DOHH2 (cell line): ENCODE measurements at regions not wholly inside any gene's neighbourhood (a gene's known extent, or its start where the extent isn't known, plus 50 kb on each side); places are given as distances from the start of the nearest gene placed in this dataset.

ENCODE experiments used
- H3F3A ChIP-seq: fragments of 200-600 bp; sonication (generic), shearing (Covaris generic); 2 replicates; pipeline ENCODE4 v1.6.0; 2016; ENCODE audit warnings: antibody characterized with exemption, mild to moderate bottlenecking; ENCODE audit not compliant: control insufficient read depth, insufficient read depth
- H3K27ac ChIP-seq: fragments of 200-600 bp; sonication (generic); 2 replicates; pipeline ENCODE4 v1.5.1; 2014; ENCODE audit warnings: low read depth, mild to moderate bottlenecking, low read length, moderate library complexity
- H3K27me3 ChIP-seq: fragments of 200-600 bp; sonication (generic); 2 replicates; pipeline ENCODE4 v1.6.1; 2014; ENCODE audit warnings: mild to moderate bottlenecking, low read length, mixed read lengths; ENCODE audit not compliant: control insufficient read depth
- H3K36me3 ChIP-seq: fragments of 200-600 bp; sonication (generic); 2 replicates; pipeline ENCODE4 v1.6.1; 2014; ENCODE audit warnings: mild to moderate bottlenecking, low read length, moderate library complexity, mixed read lengths; ENCODE audit not compliant: control insufficient read depth
- H3K4me1 ChIP-seq: fragments of 200-600 bp; sonication (generic); 2 replicates; pipeline ENCODE4 v1.6.1; 2014; ENCODE audit warnings: mild to moderate bottlenecking, low read length, mixed read lengths; ENCODE audit not compliant: control insufficient read depth
- H3K4me2 ChIP-seq: fragments of 200-600 bp; sonication (generic); 2 replicates; pipeline ENCODE4 v1.6.0; 2014; ENCODE audit warnings: mild to moderate bottlenecking, low read length, moderate library complexity
- H3K4me3 ChIP-seq: fragments of 200-600 bp; sonication (generic); 2 replicates; pipeline ENCODE4 v1.5.1; 2014; ENCODE audit warnings: mild to moderate bottlenecking, low read length, mixed read lengths
- H3K79me2 ChIP-seq: fragments of 200-600 bp; sonication (generic); 2 replicates; pipeline ENCODE4 v1.6.1; 2014; ENCODE audit warnings: mild to moderate bottlenecking, low read length, mixed read lengths; ENCODE audit not compliant: control insufficient read depth
- H3K9me2 ChIP-seq: fragments of 200-600 bp; sonication (generic); replicated peaks from 2 replicates; pipeline ENCODE4 v1.6.1; 2014; ENCODE audit warnings: mild to moderate bottlenecking, low read length, mixed read lengths; ENCODE audit not compliant: control insufficient read depth
- H3K9me3 ChIP-seq: fragments of 200-600 bp; sonication (generic); 2 replicates; pipeline ENCODE4 v1.6.1; 2014; ENCODE audit warnings: antibody characterized with exemption, low read length, mixed read lengths; ENCODE audit not compliant: control insufficient read depth, insufficient read depth
- H4K20me1 ChIP-seq: fragments of 200-600 bp; sonication (generic); 2 replicates; pipeline ENCODE4 v1.6.0; 2014; ENCODE audit warnings: low read depth, mild to moderate bottlenecking, antibody characterized with exemption, low read length, moderate library complexity; ENCODE audit not compliant: control insufficient read depth, insufficient read depth
- EZH2phosphoT487 ChIP-seq: fragments of 200-600 bp; sonication (generic); IDR thresholded peaks from 2 replicates; pipeline ENCODE4 v1.6.1; 2017; ENCODE audit warnings: borderline replicate concordance, mild to moderate bottlenecking, antibody characterized with exemption, low read length, moderate library complexity, mixed read lengths
- TF ChIP-seq, protein P1 (sequence below): fragments of 200-600 bp; sonication (generic); IDR thresholded peaks from one replicate; pipeline ENCODE4 v1.5.1; 2014; ENCODE audit warnings: antibody characterized with exemption, mild to moderate bottlenecking, low read depth, low read length; ENCODE audit not compliant: poor library complexity, severe bottlenecking

DNA sequence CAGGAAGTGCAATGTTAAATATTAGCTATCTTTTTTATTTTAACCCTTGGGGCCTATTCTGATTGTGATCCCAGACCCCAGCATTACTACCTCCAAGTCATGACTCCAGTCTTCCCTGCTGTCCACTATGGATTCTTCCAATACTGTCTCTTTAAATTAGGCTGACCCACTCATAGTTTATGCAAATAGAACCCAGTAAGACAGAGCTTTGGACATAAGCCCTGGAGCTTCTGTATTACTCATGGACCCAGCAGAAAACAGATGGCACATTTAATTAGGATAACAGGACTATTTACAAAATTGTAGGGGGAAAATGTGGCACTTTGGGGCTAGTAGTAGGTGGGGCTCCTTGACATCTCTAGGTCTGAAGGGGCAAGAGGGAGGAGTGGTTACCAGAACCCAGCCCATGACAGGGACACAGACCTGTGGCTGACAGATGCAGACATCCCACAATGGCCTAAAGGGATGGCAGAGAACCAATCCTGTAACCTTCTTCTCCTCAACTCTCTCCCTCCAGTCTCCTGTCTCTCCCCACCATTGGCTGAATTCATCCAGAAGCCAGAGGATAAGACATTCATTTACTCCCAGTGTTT is 233.5 kb downstream of the OMA1 start:
- no peaks in the 10 kb centered on the region for H3F3A ChIP-seq
- no peaks in the 10 kb centered on the region for H4K20me1 ChIP-seq
- no peaks in the 10 kb centered on the region; the same call in 1 of the 2 replicates for H3K9me3 ChIP-seq
- no peaks in the 10 kb centered on the region for H3K79me2 ChIP-seq
- H3K27ac ChIP-seq = no peak overlapping the region
- H3K4me1 ChIP-seq = no peaks in the 10 kb centered on the region
- no peaks in the 10 kb centered on the region for H3K36me3 ChIP-seq
- no peak for TF ChIP-seq EZH2phosphoT487
- TF ChIP-seq, protein P1, sequence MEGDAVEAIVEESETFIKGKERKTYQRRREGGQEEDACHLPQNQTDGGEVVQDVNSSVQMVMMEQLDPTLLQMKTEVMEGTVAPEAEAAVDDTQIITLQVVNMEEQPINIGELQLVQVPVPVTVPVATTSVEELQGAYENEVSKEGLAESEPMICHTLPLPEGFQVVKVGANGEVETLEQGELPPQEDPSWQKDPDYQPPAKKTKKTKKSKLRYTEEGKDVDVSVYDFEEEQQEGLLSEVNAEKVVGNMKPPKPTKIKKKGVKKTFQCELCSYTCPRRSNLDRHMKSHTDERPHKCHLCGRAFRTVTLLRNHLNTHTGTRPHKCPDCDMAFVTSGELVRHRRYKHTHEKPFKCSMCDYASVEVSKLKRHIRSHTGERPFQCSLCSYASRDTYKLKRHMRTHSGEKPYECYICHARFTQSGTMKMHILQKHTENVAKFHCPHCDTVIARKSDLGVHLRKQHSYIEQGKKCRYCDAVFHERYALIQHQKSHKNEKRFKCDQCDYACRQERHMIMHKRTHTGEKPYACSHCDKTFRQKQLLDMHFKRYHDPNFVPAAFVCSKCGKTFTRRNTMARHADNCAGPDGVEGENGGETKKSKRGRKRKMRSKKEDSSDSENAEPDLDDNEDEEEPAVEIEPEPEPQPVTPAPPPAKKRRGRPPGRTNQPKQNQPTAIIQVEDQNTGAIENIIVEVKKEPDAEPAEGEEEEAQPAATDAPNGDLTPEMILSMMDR = no peak
- no peaks in the 10 kb centered on the region for H3K9me2 ChIP-seq
- no peak overlapping the region for H3K4me3 ChIP-seq
- no peak overlapping the region for H3K4me2 ChIP-seq
- no peaks in the 10 kb centered on the region for H3K27me3 ChIP-seq

DNA sequence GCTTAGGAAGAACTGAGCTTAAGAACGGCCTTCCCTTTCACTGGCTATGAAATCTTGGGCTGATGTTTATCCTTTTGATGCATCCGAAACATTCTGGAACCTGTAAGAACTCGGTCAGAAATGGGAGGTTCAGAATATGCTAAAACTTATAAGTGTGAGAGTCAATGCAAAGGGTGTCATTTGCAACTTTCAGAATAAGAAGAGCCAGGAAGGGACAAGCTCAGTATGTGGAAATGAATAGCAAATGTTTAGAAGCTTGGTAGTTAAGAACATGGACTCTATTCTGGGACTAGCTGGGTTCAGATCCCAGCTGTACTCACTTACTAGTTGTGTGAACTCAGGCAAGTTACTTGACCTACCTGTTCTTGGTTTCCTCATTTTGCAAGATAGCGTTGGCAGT is 234.1 kb downstream of the OMA1 start:
- Histone ChIP-seq H3K27me3 (no peaks in the 10 kb centered on the region), H3K36me3 (no peaks in the 10 kb centered on the region), H4K20me1 (no peaks in the 10 kb centered on the region), H3K9me3 (no peaks in the 10 kb centered on the region; the same call in 1 of the 2 replicates), H3K4me1 (no peaks in the 10 kb centered on the region), H3K4me2 (no peak overlapping the region), H3K27ac (no peak overlapping the region), H3K79me2 (no peaks in the 10 kb centered on the region), H3K9me2 (no peaks in the 10 kb centered on the region), H3F3A (no peaks in the 10 kb centered on the region), H3K4me3 (no peak overlapping the region)
- TF ChIP-seq EZH2phosphoT487 = no peak
- TF ChIP-seq, protein P1 = no peak

DNA sequence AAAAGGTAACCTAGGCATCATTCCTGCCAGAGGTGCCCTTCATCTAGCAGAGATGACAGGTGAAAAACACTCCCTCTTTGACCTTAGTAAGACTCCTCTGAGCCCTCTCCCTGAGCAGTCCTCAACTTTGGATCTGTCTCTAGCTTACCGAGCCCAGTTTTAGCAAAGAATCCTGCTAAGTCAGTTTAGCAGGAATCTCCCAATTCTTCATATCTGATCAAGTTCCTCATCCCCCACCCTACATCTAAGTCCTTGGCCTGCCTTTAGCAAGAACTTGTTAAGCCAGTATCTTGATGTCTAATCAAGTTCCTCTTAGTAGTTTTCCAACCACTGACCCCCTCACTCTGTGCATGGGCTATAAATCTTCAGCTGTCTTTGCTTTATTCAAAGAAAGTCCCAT is 235.6 kb downstream of the OMA1 start:
- H3K27me3 ChIP-seq = no peaks in the 10 kb centered on the region
- H3K4me2 ChIP-seq = no peak overlapping the region
- H3F3A ChIP-seq = no peaks in the 10 kb centered on the region
- H3K36me3 ChIP-seq = no peaks in the 10 kb centered on the region
- H3K4me1 ChIP-seq = no peaks in the 10 kb centered on the region
- no peak overlapping the region for H3K4me3 ChIP-seq
- H4K20me1 ChIP-seq = no peaks in the 10 kb centered on the region
- no peaks in the 10 kb centered on the region for H3K9me2 ChIP-seq
- no peaks in the 10 kb centered on the region; the same call in 1 of the 2 replicates for H3K9me3 ChIP-seq
- no peak for TF ChIP-seq EZH2phosphoT487
- TF ChIP-seq, protein P1 = no peak
- H3K27ac ChIP-seq = no peak overlapping the region
- no peaks in the 10 kb centered on the region for H3K79me2 ChIP-seq
